Activated CD8-positive, alpha-beta T cell treated with anti-CD3 and anti-CD28 coated beads, Interleukin-2, amount 10 ng/mL, durations not matched to agents 7 days and 5 days (primary cell): ENCODE measurements at regions not wholly inside any gene's neighbourhood (a gene's known extent, or its start where the extent isn't known, plus 50 kb on each side); places are given as distances from the start of the nearest gene placed in this dataset.

Experiments
- ATAC-seq: fragments of 150-1000 bp; cut with Tn5 transposase; one replicate; pipeline ENCODE4 v1.10.0; 2021; ENCODE audit warnings: moderate library complexity
- CTCF ChIA-PET: fragments of 350-600 bp; sonication (Branson Sonifier 250); formaldehyde crosslinking; loops from one replicate; lab custom pipeline; 2021; ENCODE audit warnings: antibody characterized with exemption; lab: Charles Lee
- POLR2A ChIA-PET: fragments of 350-600 bp; sonication (Branson Sonifier 250); formaldehyde crosslinking; loops from one replicate; lab custom pipeline; 2021; ENCODE audit warnings: antibody characterized with exemption; lab: Charles Lee
- DNase-seq: peaks from one replicate; pipeline ENCODE4 v3.0.0-alpha.2; 2020
- H3K27ac Mint-ChIP-seq: one replicate; pipeline ENCODE4 v1.8.0; 2021; ENCODE audit warnings: mild to moderate bottlenecking, mixed read lengths
- H3K27me3 Mint-ChIP-seq: one replicate; pipeline ENCODE4 v1.8.0; 2021; ENCODE audit warnings: low read depth, mixed read lengths
- H3K36me3 Mint-ChIP-seq: one replicate; pipeline ENCODE4 v1.8.0; 2021; ENCODE audit warnings: low read depth, mixed read lengths
- H3K4me1 Mint-ChIP-seq: one replicate; pipeline ENCODE4 v1.8.0; 2021; ENCODE audit warnings: low read depth, mixed read lengths
- H3K4me3 Mint-ChIP-seq: one replicate; pipeline ENCODE4 v1.8.0; 2021; ENCODE audit warnings: mild to moderate bottlenecking, mixed read lengths
- H3K9me3 Mint-ChIP-seq: one replicate; pipeline ENCODE4 v1.8.0; 2022; ENCODE audit warnings: mixed read lengths; ENCODE audit not compliant: insufficient read depth

- Mint-ChIP-seq H3K4me1 (no peaks in the 10 kb centered on the region), H3K27me3 (peaks cover 12% of the 10 kb centered on the region), H3K9me3 (no peaks in the 10 kb centered on the region), H3K27ac (no peak overlapping the region), H3K4me3 (no peak overlapping the region), H3K36me3 (no peaks in the 10 kb centered on the region)
- DNase-seq = no peak
- CTCF ChIA-PET = no interaction called here
- no peak for ATAC-seq
- POLR2A ChIA-PET = no interaction called here
Measured at GRCh38 chr21:41633627-41634026, 125.7 kb upstream of the TMPRSS2 start.

GRCh38 chr21:41632748-41633475 lies 125.0 kb upstream of the TMPRSS2 start:
- no peak overlapping the region for H3K27ac Mint-ChIP-seq
- CTCF ChIA-PET = interaction anchor here (1.0 kb wide), 1 partner anchor 350 kb away, joined by 5 read pairs; no protein-coding TSS in a partner anchor
- POLR2A ChIA-PET = no interaction called here

GRCh38 chr21:41631564-41632461 lies 123.9 kb upstream of the TMPRSS2 start:
- Mint-ChIP-seq H3K9me3 (no peaks in the 10 kb centered on the region), H3K36me3 (no peaks in the 10 kb centered on the region), H3K27ac (no peak overlapping the region), H3K4me1 (no peaks in the 10 kb centered on the region), H3K27me3 (peaks cover 9% of the 10 kb centered on the region), H3K4me3 (no peak overlapping the region)
- DNase-seq (no peak), ATAC-seq (no peak)
- CTCF ChIA-PET = interaction anchor here (1.0 kb wide), 1 partner anchor 349 kb away, joined by 5 read pairs; no protein-coding TSS in a partner anchor
- POLR2A ChIA-PET = no interaction called here

More at GRCh38 chr21:41632748-41633475, 125.0 kb upstream of the TMPRSS2 start:
- H3K4me1 Mint-ChIP-seq = no peaks in the 10 kb centered on the region
- no peaks in the 10 kb centered on the region for H3K9me3 Mint-ChIP-seq
- ATAC-seq (no peak), DNase-seq (no peak)
- H3K4me3 Mint-ChIP-seq = no peak overlapping the region
- no peaks in the 10 kb centered on the region for H3K36me3 Mint-ChIP-seq
- peaks cover 11% of the 10 kb centered on the region for H3K27me3 Mint-ChIP-seq

GRCh38 chr21:41630917-41631316 lies 123.0 kb upstream of the TMPRSS2 start:
- CTCF ChIA-PET = no interaction called here
- no peaks in the 10 kb centered on the region for H3K4me1 Mint-ChIP-seq

GRCh38 chr21:41630249-41630648 lies 122.3 kb upstream of the TMPRSS2 start:
- DNase-seq (no peak), ATAC-seq (no peak)
- Mint-ChIP-seq H3K9me3 (no peaks in the 10 kb centered on the region), H3K27me3 (peaks cover 4% of the 10 kb centered on the region), H3K27ac (no peak overlapping the region), H3K36me3 (no peaks in the 10 kb centered on the region), H3K4me3 (no peak overlapping the region), H3K4me1 (no peaks in the 10 kb centered on the region)
- ChIA-PET POLR2A (no interaction called here), CTCF (no interaction called here)

More at GRCh38 chr21:41630917-41631316, 123.0 kb upstream of the TMPRSS2 start:
- DNase-seq = no peak
- H3K36me3 Mint-ChIP-seq = no peaks in the 10 kb centered on the region
- POLR2A ChIA-PET = no interaction called here
- no peak overlapping the region for H3K27ac Mint-ChIP-seq
- no peaks in the 10 kb centered on the region for H3K9me3 Mint-ChIP-seq
- H3K4me3 Mint-ChIP-seq = no peak overlapping the region
- peaks cover 8% of the 10 kb centered on the region for H3K27me3 Mint-ChIP-seq
- no peak for ATAC-seq

- no peak overlapping the region for H3K4me3 Mint-ChIP-seq
- no peak overlapping the region for H3K27ac Mint-ChIP-seq
- no peaks in the 10 kb centered on the region for H3K36me3 Mint-ChIP-seq
- DNase-seq = no peak
- no peaks in the 10 kb centered on the region for H3K9me3 Mint-ChIP-seq
- ChIA-PET CTCF (interaction anchor here (1.1 kb wide), 1 partner anchor 16 kb away, joined by 3 read pairs; no protein-coding TSS in a partner anchor), POLR2A (no interaction called here)
- H3K27me3 Mint-ChIP-seq = peaks cover 6% of the 10 kb centered on the region
- H3K4me1 Mint-ChIP-seq = no peaks in the 10 kb centered on the region
- no peak for ATAC-seq
Measured at GRCh38 chr21:41628256-41628655, 120.3 kb upstream of the TMPRSS2 start.

GRCh38 chr21:41627428-41627827 lies 119.5 kb upstream of the TMPRSS2 start:
- Mint-ChIP-seq H3K27ac (no peak overlapping the region), H3K36me3 (no peaks in the 10 kb centered on the region), H3K4me1 (no peaks in the 10 kb centered on the region), H3K9me3 (no peaks in the 10 kb centered on the region), H3K4me3 (no peak overlapping the region), H3K27me3 (peaks cover 6% of the 10 kb centered on the region)
- no peak for ATAC-seq
- POLR2A ChIA-PET = no interaction called here
- no peak for DNase-seq
- CTCF ChIA-PET = interaction anchor here (1.1 kb wide), 1 partner anchor 16 kb away, joined by 3 read pairs; no protein-coding TSS in a partner anchor

- CTCF ChIA-PET = no interaction called here
- no peaks in the 10 kb centered on the region for H3K9me3 Mint-ChIP-seq
- DNase-seq = no peak
- peaks cover 6% of the 10 kb centered on the region for H3K27me3 Mint-ChIP-seq
- H3K27ac Mint-ChIP-seq = no peak overlapping the region
- no peaks in the 10 kb centered on the region for H3K36me3 Mint-ChIP-seq
- H3K4me1 Mint-ChIP-seq = no peaks in the 10 kb centered on the region
- POLR2A ChIA-PET = no interaction called here
- ATAC-seq = no peak
- H3K4me3 Mint-ChIP-seq = no peak overlapping the region
Measured at GRCh38 chr21:41626021-41626420, 118.1 kb upstream of the TMPRSS2 start.

- H3K27me3 Mint-ChIP-seq = peaks cover 6% of the 10 kb centered on the region
- H3K36me3 Mint-ChIP-seq = no peaks in the 10 kb centered on the region
- H3K4me3 Mint-ChIP-seq = no peak overlapping the region
- no peak for DNase-seq
- H3K9me3 Mint-ChIP-seq = no peaks in the 10 kb centered on the region
- ATAC-seq = no peak
- ChIA-PET CTCF (no interaction called here), POLR2A (no interaction called here)
- no peaks in the 10 kb centered on the region for H3K4me1 Mint-ChIP-seq
- no peak overlapping the region for H3K27ac Mint-ChIP-seq
Measured at GRCh38 chr21:41625428-41625827, 117.5 kb upstream of the TMPRSS2 start.

- Mint-ChIP-seq H3K4me1 (no peaks in the 10 kb centered on the region), H3K36me3 (no peaks in the 10 kb centered on the region), H3K4me3 (no peak overlapping the region), H3K27me3 (peaks cover 6% of the 10 kb centered on the region), H3K27ac (no peak overlapping the region), H3K9me3 (no peaks in the 10 kb centered on the region)
- ChIA-PET POLR2A (no interaction called here), CTCF (no interaction called here)
- DNase-seq = no peak
- ATAC-seq = no peak
Measured at GRCh38 chr21:41624674-41625310, 116.8 kb upstream of the TMPRSS2 start.

- DNase-seq (no peak), ATAC-seq (no peak)
- H3K4me3 Mint-ChIP-seq = no peak overlapping the region
- no peaks in the 10 kb centered on the region for H3K36me3 Mint-ChIP-seq
- no peaks in the 10 kb centered on the region for H3K4me1 Mint-ChIP-seq
- no peak overlapping the region for H3K27ac Mint-ChIP-seq
- ChIA-PET POLR2A (no interaction called here), CTCF (interaction anchor here (0.9 to 1.4 kb wide), 2 partner anchors 11 to 341 kb away, joined by 3 to 4 read pairs; no protein-coding TSS in a partner anchor)
- no peaks in the 10 kb centered on the region for H3K9me3 Mint-ChIP-seq
- H3K27me3 Mint-ChIP-seq = peaks cover 4% of the 10 kb centered on the region
Measured at GRCh38 chr21:41623945-41624344, 116.0 kb upstream of the TMPRSS2 start.
